GM12878 (cell line): ENCODE measurements at regions not wholly inside any gene's neighbourhood (a gene's known extent, or its start where the extent isn't known, plus 50 kb on each side); places are given as distances from the start of the nearest gene placed in this dataset.

Experiments used
- ATF2 ChIP-seq: IDR thresholded peaks from 2 replicates; pipeline ENCODE4 v1.6.1; 2012; ENCODE audit warnings: low read length, inconsistent platforms
- BCLAF1 ChIP-seq: fragments of 450-650 bp; IDR thresholded peaks from 2 replicates; pipeline ENCODE4 v1.6.1; 2017; ENCODE audit warnings: antibody characterized with exemption, mild to moderate bottlenecking, moderate library complexity
- CBX3 ChIP-seq: fragments of 200-600 bp; sonication (generic); IDR thresholded peaks from 2 replicates; pipeline ENCODE4 v1.6.1; 2016; ENCODE audit warnings: low read depth, borderline replicate concordance
- E4F1 ChIP-seq: fragments of 450-650 bp; IDR thresholded peaks from 2 replicates; pipeline ENCODE4 v1.6.1; 2018; ENCODE audit warnings: borderline replicate concordance, mild to moderate bottlenecking; ENCODE audit not compliant: partially characterized antibody
- FOXK2 ChIP-seq: fragments of 450-650 bp; IDR thresholded peaks from 2 replicates; pipeline ENCODE4 v1.6.1; 2017; ENCODE audit warnings: mild to moderate bottlenecking, moderate library complexity
- JUND ChIP-seq: IDR thresholded peaks from 2 replicates; pipeline ENCODE4 v1.6.1; 2012; ENCODE audit warnings: low read depth, mild to moderate bottlenecking, low read length, improper control_type of control experiment, moderate library complexity
- KDM1A ChIP-seq: fragments of 200-600 bp; sonication (generic); IDR thresholded peaks from 2 replicates; pipeline ENCODE4 v1.6.1; 2016; ENCODE audit warnings: borderline replicate concordance
- LARP7 ChIP-seq: fragments of 450-650 bp; IDR thresholded peaks from 2 replicates; pipeline ENCODE4 v1.6.1; 2017; ENCODE audit warnings: mild to moderate bottlenecking
- NFIC ChIP-seq: IDR thresholded peaks from 2 replicates; pipeline ENCODE4 v1.6.1; 2012; ENCODE audit warnings: low read depth, mild to moderate bottlenecking, inconsistent platforms, low read length, moderate library complexity
- PBX3 ChIP-seq: IDR thresholded peaks from 2 replicates; pipeline ENCODE4 v1.6.1; 2011; ENCODE audit warnings: mild to moderate bottlenecking, low read depth, low read length, moderate library complexity; ENCODE audit not compliant: insufficient replicate concordance
- PML ChIP-seq: IDR thresholded peaks from 2 replicates; pipeline ENCODE4 v1.6.1; 2012; ENCODE audit warnings: low read length, inconsistent platforms
- SRF ChIP-seq, 2 experiments: IDR thresholded peaks; 2 replicates each; pipeline ENCODE4 v1.6.1; 2011; ENCODE audit warnings: low read depth in 2 of 2, low read length in 2 of 2, mild to moderate bottlenecking in 1 of 2, moderate library complexity in 1 of 2
- ZBTB4 ChIP-seq: fragments of 450-650 bp; formaldehyde crosslinking; IDR thresholded peaks from 2 replicates; pipeline ENCODE4 v1.4.0; 2022; ENCODE audit warnings: mild to moderate bottlenecking, moderate library complexity
- ZZZ3 ChIP-seq: IDR thresholded peaks from 2 replicates; pipeline ENCODE4 v1.6.1; 2011; ENCODE audit warnings: low read depth; ENCODE audit not compliant: control insufficient read depth, insufficient read length

- no peak for TF ChIP-seq PBX3
- TF ChIP-seq JUND, result no peak; the same call in 1 of the 2 replicates
- TF ChIP-seq SRF (IDR thresholded peaks at IDR 0.05; ENCODE audit: low read depth in 2 of 2, low read length in 2 of 2), result no peak
- no peak for TF ChIP-seq CBX3
- TF ChIP-seq PML, result 0 out of 2 replicates have a peak, but pooled peaks have one; percentile 61
- TF ChIP-seq ATF2, result peak; percentile 95
- TF ChIP-seq BCLAF1, result no peak
- TF ChIP-seq E4F1, result no peak
- no peak for TF ChIP-seq LARP7
- no peak for TF ChIP-seq ZBTB4 (CRISPR knock-in tag)
- no peak for TF ChIP-seq ZZZ3
- TF ChIP-seq FOXK2, result 0 out of 2 replicates have a peak, but pooled peaks have one; percentile 25
- TF ChIP-seq KDM1A, result no peak
- peak; percentile 96 for TF ChIP-seq NFIC
Measured at GRCh38 chr6:6515691-6516607, 72.6 kb upstream of the LY86 start (continued).
